ENCODE measurements at regions not wholly inside any gene's neighbourhood (a gene's known extent, or its start where the extent isn't known, plus 50 kb on each side); places are given as distances from the start of the nearest gene placed in this dataset.
"Not testable (repeated sequence)": the region's sequence is repeated elsewhere in the genome, so short reads cannot be mapped to it uniquely, and the experiment has no call there.

GRCh38 chr16:60392380-60392779, 1643.9 kb downstream of the CDH8 start:
- H3K27ac Mint-ChIP-seq = no peak overlapping the region
- no peaks in the 10 kb centered on the region for H3K36me3 Mint-ChIP-seq
- TF ChIP-seq CTCF (IDR thresholded peaks at IDR 0.05; ENCODE audit: unreplicated experiment) = no peak
- no peak overlapping the region for H3K4me3 Mint-ChIP-seq
- no peaks in the 10 kb centered on the region for H3K9me3 Mint-ChIP-seq
- H3K4me1 Mint-ChIP-seq = no peaks in the 10 kb centered on the region
- no peak for DNase-seq (ENCODE audit: low spot score in 2 of 2, unreplicated experiment in 2 of 2)
- peaks cover 5% of the 10 kb centered on the region for H3K27me3 Mint-ChIP-seq (ENCODE audit: low read depth)

- Mint-ChIP-seq H3K4me1 (no peaks in the 10 kb centered on the region), H3K9me3 (no peaks in the 10 kb centered on the region), H3K27ac (no peak overlapping the region), H3K27me3 (ENCODE audit: low read depth) (peaks cover 15% of the 10 kb centered on the region), H3K36me3 (no peaks in the 10 kb centered on the region), H3K4me3 (no peak overlapping the region)
- TF ChIP-seq CTCF (IDR thresholded peaks at IDR 0.05; ENCODE audit: unreplicated experiment) = no peak
- DNase-seq (ENCODE audit: low spot score in 2 of 2, unreplicated experiment in 2 of 2) = no peak
Observed at GRCh38 chr16:60371591-60371990, 1637.5 kb upstream of the GOT2 start.

GRCh38 chr16:60367739-60368138, 1633.6 kb upstream of the GOT2 start:
- H3K4me3 Mint-ChIP-seq = no peak overlapping the region
- H3K27me3 Mint-ChIP-seq (ENCODE audit: low read depth) = peaks cover 6% of the 10 kb centered on the region
- no peak for DNase-seq (ENCODE audit: low spot score in 2 of 2, unreplicated experiment in 2 of 2)
- no peak for TF ChIP-seq CTCF (IDR thresholded peaks at IDR 0.05; ENCODE audit: unreplicated experiment)
- no peaks in the 10 kb centered on the region for H3K4me1 Mint-ChIP-seq
- no peaks in the 10 kb centered on the region for H3K36me3 Mint-ChIP-seq
- no peak overlapping the region for H3K27ac Mint-ChIP-seq
- no peaks in the 10 kb centered on the region for H3K9me3 Mint-ChIP-seq

GRCh38 chr16:60363566-60363965, 1629.5 kb upstream of the GOT2 start:
- H3K36me3 Mint-ChIP-seq = no peaks in the 10 kb centered on the region

GRCh38 chr16:60359866-60360265, 1625.8 kb upstream of the GOT2 start:
- not testable (repeated sequence) for H3K4me3 Mint-ChIP-seq; H3K36me3 Mint-ChIP-seq; DNase-seq (ENCODE audit: low spot score in 2 of 2, unreplicated experiment in 2 of 2); H3K27ac Mint-ChIP-seq; H3K27me3 Mint-ChIP-seq (ENCODE audit: low read depth); H3K9me3 Mint-ChIP-seq; H3K4me1 Mint-ChIP-seq

More at GRCh38 chr16:60363566-60363965, 1629.5 kb upstream of the GOT2 start:
- TF ChIP-seq CTCF (IDR thresholded peaks at IDR 0.05; ENCODE audit: unreplicated experiment) = no peak
- Mint-ChIP-seq H3K4me1 (no peaks in the 10 kb centered on the region), H3K27me3 (ENCODE audit: low read depth) (peaks cover 2% of the 10 kb centered on the region), H3K27ac (no peak overlapping the region), H3K9me3 (no peaks in the 10 kb centered on the region), H3K4me3 (no peak overlapping the region)
- DNase-seq (ENCODE audit: low spot score in 2 of 2, unreplicated experiment in 2 of 2) = no peak

- not testable (repeated sequence) for H3K4me1 Mint-ChIP-seq; H3K9me3 Mint-ChIP-seq; H3K27me3 Mint-ChIP-seq (ENCODE audit: low read depth); H3K36me3 Mint-ChIP-seq; H3K27ac Mint-ChIP-seq; DNase-seq (ENCODE audit: low spot score in 2 of 2, unreplicated experiment in 2 of 2); H3K4me3 Mint-ChIP-seq
Observed at GRCh38 chr16:60359412-60359811, 1625.3 kb upstream of the GOT2 start.

- not testable (repeated sequence) for H3K4me1 Mint-ChIP-seq; DNase-seq (ENCODE audit: low spot score in 2 of 2, unreplicated experiment in 2 of 2); H3K36me3 Mint-ChIP-seq; H3K27ac Mint-ChIP-seq; H3K9me3 Mint-ChIP-seq; H3K4me3 Mint-ChIP-seq; H3K27me3 Mint-ChIP-seq (ENCODE audit: low read depth)
Observed at GRCh38 chr16:60357876-60358522, 1623.9 kb upstream of the GOT2 start.
